AG04450 (cell line): ENCODE measurements at regions not wholly inside any gene's neighbourhood (a gene's known extent, or its start where the extent isn't known, plus 50 kb on each side); places are given as distances from the start of the nearest gene placed in this dataset.

ENCODE experiments used
- CTCF ChIA-PET: fragments of 300-600, 350-600 bp; formaldehyde crosslinking; extraction: SDS; loops from one replicate; lab custom pipeline; 2022; ENCODE audit warnings: antibody characterized with exemption, inconsistent platforms; lab: Charles Lee
- POLR2A ChIA-PET: fragments of 350-600 bp; formaldehyde crosslinking; extraction: SDS; loops from one replicate; lab custom pipeline; 2021; ENCODE audit warnings: antibody characterized with exemption, inconsistent platforms; lab: Yijun Ruan, JAX
- DNase-seq: peaks from one replicate; pipeline ENCODE4 v3.0.0-alpha.2; 2011; ENCODE audit warnings: low read depth, low spot score
- H3K27ac ChIP-seq: one replicate; pipeline ENCODE4 v1.5.1; 2012; ENCODE audit warnings: low read depth, low read length, control low read depth
- H3K27me3 ChIP-seq: one replicate; pipeline ENCODE4 v1.6.0; 2012; ENCODE audit warnings: low read length; ENCODE audit not compliant: control insufficient read depth, insufficient read depth
- H3K4me3 ChIP-seq: 2 replicates; pipeline ENCODE4 v1.5.1; 2011; ENCODE audit warnings: mild to moderate bottlenecking, low read depth, low read length, control low read depth
- H3K9me3 ChIP-seq: 2 replicates; pipeline ENCODE4 v1.5.1; 2012; ENCODE audit warnings: low read length; ENCODE audit not compliant: control insufficient read depth, insufficient read depth
- TF ChIP-seq, protein P1 (sequence below): IDR thresholded peaks from 2 replicates; pipeline ENCODE4 v1.5.1; 2011; ENCODE audit warnings: low read depth, low read length, control low read depth, inconsistent platforms

DNA sequence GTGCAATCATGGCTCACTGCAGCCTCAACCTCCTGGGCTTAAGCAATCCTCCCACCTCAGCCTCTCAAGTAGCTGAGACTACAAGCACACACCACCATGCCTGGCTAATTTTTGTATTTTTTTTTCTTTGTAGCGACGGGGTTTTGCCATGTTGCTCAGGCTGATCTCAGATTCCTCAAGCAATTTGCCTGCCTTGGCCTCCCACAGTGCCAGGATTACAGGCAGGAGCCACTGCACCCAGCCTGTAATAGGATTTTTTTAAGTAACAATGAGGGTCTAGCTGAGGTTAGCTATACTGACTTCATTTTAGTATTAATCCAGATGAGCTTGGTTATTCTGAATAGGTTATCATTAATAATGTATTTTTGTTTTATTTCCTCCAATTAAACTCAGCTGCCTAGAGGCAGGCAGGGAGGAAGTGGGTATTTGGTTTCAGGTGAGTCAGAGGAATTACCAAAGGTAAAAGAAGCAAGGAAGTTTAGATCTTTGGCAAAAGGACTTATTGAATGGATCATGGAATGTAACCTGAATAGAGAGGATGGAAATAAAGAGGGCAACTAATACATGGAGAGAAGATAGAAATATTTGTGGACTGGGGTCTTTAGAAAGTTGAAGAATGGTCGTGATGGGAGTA, 1023.3 kb upstream of the TENM3 start:
- ChIA-PET POLR2A (no interaction called here), CTCF (interaction anchor here (0.6 kb wide), 1 partner anchor 389 kb away, joined by 3 read pairs; no protein-coding TSS in a partner anchor)
- H3K27me3 ChIP-seq = no peaks in the 10 kb centered on the region
- DNase-seq = no peak
- H3K27ac ChIP-seq = no peak overlapping the region
- TF ChIP-seq, protein P1, sequence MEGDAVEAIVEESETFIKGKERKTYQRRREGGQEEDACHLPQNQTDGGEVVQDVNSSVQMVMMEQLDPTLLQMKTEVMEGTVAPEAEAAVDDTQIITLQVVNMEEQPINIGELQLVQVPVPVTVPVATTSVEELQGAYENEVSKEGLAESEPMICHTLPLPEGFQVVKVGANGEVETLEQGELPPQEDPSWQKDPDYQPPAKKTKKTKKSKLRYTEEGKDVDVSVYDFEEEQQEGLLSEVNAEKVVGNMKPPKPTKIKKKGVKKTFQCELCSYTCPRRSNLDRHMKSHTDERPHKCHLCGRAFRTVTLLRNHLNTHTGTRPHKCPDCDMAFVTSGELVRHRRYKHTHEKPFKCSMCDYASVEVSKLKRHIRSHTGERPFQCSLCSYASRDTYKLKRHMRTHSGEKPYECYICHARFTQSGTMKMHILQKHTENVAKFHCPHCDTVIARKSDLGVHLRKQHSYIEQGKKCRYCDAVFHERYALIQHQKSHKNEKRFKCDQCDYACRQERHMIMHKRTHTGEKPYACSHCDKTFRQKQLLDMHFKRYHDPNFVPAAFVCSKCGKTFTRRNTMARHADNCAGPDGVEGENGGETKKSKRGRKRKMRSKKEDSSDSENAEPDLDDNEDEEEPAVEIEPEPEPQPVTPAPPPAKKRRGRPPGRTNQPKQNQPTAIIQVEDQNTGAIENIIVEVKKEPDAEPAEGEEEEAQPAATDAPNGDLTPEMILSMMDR = no peak
- H3K4me3 ChIP-seq = no peak overlapping the region
- no peaks in the 10 kb centered on the region for H3K9me3 ChIP-seq

DNA sequence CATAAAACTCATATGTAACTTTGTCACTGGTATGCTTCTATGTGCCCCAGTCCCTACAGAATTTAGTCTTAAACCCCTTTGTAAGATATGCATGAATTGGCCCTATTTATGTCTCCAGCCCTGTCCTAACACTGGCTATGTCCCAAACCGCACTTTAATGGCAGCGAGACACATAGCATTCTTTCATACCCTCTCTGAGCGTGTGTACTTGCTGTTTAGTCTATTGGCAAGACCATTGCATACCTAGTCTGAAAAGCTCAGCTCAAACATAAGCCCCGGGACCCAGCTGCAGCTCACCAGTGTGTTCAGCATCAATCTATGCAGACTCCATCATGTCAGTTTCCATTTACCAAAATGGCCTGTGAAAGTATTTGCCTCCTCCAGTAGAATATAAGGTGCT, 1018.4 kb upstream of the TENM3 start:
- H3K9me3 ChIP-seq = no peaks in the 10 kb centered on the region
- TF ChIP-seq, protein P1 = no peak
- DNase-seq = no peak
- H3K27me3 ChIP-seq = no peaks in the 10 kb centered on the region
- no peak overlapping the region for H3K4me3 ChIP-seq
- CTCF ChIA-PET = no interaction called here
- H3K27ac ChIP-seq = no peak overlapping the region
- POLR2A ChIA-PET = no interaction called here

DNA sequence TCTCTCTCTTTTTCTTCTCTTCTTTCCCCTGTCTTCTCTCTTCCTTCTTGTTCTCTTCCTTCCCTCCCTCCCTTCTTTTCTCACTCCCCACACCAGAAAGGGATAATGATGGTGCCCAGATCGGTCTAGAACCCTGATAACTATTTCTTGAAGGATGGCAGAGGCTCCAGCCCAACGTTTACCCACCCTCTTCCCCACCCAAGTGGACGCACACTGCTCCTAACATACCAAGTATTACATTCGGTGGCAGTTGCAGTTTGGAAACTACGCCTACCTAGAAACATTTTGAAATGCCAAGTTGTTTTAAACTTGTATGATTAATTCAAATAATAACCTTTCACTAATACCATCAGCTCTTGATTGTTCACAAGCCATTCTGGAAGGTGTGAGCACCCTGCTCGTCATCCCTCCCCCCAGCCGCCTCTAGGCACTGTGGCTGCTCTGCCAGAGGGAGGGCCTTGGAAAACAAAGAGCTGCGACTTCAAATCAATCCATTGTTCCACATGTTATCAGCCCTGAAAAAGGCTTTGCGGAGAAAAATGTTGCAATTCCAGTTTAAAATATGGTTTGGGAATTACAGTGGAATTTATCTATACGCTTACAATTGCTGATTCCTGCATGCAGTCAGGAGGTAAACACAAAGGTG, 1017.5 kb upstream of the TENM3 start:
- no peak overlapping the region for H3K4me3 ChIP-seq
- CTCF ChIA-PET = no interaction called here
- no peaks in the 10 kb centered on the region for H3K27me3 ChIP-seq
- DNase-seq = no peak
- no peaks in the 10 kb centered on the region for H3K9me3 ChIP-seq
- no peak overlapping the region for H3K27ac ChIP-seq
- POLR2A ChIA-PET = no interaction called here
- TF ChIP-seq, protein P1 = no peak

DNA sequence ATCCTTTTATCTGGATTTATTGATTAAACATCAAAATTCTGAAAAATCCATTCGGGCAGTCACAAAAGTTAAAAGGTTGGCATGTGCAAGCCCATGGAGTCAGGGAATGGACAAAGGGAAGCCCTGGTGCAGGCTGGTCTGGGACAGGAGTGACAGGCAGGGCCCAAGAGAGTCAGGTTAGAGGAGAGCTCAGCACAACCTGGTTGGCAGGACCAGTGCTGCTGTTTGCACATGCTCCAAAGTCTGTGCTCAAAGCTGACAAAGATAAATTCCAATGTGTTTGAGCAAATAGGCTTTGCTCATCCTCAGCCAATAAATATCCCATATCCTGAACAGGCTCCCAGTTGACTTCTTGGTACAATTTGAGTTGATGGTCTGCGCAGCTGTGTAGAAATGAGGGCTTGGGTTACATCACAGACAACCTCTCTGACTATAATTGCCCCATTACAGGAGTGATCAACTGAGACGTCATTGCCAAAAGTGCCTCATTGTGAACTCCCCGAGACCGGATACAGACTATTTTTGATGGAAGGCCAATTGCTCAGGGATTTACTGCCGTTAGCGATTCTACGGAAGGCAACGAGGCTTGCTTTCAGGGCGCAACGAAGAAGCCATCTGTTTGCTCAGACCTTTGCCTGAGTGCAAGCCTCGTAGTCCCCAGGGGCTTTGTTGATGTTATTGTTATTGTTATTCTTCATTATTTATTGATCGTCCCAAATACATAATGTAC, 1008.1 kb upstream of the TENM3 start:
- H3K4me3 ChIP-seq = no peak overlapping the region
- no peak for DNase-seq
- H3K9me3 ChIP-seq = no peaks in the 10 kb centered on the region
- POLR2A ChIA-PET = no interaction called here
- H3K27ac ChIP-seq = no peak overlapping the region
- CTCF ChIA-PET = no interaction called here
- TF ChIP-seq, protein P1 = no peak
- no peaks in the 10 kb centered on the region for H3K27me3 ChIP-seq

DNA sequence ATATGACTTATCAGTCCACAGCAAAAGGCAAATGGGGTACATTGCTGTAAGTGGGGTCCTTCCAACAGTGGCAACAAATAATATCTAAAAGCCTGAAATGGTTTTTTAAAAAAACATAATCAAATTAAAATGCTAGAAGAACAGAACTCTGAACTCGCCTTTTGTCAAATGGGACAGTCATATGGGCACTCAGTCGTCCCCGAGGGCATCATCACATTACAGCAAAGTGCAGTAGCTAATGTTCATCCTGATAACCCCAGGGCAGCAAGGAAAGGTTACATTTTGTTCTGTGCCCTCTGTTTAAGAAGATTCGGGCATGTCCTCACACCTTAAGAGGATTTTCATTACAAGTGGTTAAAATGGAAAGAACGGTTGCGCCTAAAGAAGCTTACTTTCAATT, 997.9 kb upstream of the TENM3 start:
- no peak overlapping the region for H3K27ac ChIP-seq
- CTCF ChIA-PET = no interaction called here
- H3K9me3 ChIP-seq = no peaks in the 10 kb centered on the region
- no peak for DNase-seq
- TF ChIP-seq, protein P1 = no peak
- no peak overlapping the region for H3K4me3 ChIP-seq
- POLR2A ChIA-PET = no interaction called here
- no peaks in the 10 kb centered on the region for H3K27me3 ChIP-seq
